GM12874 (cell line): ENCODE measurements at regions not wholly inside any gene's neighbourhood (a gene's known extent, or its start where the extent isn't known, plus 50 kb on each side); places are given as distances from the start of the nearest gene placed in this dataset.

ENCODE experiments used
- TF ChIP-seq, protein P1 (sequence below): IDR thresholded peaks from 2 replicates; pipeline ENCODE4 v1.5.1; 2011; ENCODE audit warnings: low read depth, mild to moderate bottlenecking, control low read depth, low read length, moderate library complexity; ENCODE audit not compliant: insufficient read depth

DNA sequence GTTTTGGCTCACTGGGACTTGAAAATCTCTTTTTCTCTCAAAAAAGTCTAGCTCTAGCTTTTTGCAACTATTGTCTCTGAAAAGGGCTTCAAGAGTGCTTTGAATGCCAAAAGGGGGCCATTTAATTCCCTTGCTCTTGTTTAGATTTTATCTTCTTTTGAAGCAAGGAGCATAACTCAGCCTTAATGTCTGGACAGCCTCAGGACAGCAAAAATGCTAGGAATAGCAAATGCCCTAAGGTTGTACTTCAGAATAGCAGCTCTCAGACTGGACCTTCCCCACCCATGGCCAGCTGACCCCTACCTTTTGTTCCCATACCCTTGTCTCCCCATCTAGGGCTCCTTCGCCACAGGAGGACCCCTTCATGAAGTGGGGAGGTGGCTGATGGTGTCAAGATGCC is 121.4 kb downstream of the KCNK1 start:
- TF ChIP-seq, protein P1, sequence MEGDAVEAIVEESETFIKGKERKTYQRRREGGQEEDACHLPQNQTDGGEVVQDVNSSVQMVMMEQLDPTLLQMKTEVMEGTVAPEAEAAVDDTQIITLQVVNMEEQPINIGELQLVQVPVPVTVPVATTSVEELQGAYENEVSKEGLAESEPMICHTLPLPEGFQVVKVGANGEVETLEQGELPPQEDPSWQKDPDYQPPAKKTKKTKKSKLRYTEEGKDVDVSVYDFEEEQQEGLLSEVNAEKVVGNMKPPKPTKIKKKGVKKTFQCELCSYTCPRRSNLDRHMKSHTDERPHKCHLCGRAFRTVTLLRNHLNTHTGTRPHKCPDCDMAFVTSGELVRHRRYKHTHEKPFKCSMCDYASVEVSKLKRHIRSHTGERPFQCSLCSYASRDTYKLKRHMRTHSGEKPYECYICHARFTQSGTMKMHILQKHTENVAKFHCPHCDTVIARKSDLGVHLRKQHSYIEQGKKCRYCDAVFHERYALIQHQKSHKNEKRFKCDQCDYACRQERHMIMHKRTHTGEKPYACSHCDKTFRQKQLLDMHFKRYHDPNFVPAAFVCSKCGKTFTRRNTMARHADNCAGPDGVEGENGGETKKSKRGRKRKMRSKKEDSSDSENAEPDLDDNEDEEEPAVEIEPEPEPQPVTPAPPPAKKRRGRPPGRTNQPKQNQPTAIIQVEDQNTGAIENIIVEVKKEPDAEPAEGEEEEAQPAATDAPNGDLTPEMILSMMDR = no peak

DNA sequence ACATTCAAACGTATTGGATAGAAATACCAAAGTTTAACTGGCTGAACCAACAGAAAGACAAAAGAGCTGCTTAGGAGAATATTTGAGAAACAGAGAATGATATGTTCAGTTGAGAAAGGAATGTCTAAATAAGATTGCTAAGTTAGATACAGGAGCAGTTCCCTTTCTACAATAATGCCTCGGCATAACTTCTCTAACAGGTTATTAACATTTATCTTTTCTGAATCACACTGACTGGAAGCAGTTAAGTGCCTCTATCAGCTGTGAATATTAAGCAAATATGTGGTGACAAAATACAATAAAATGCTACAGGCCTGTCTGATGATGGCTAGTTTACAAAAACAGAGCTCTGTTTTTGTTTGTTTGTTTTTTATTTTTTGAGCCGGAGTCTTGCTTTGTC is 121.9 kb downstream of the KCNK1 start:
- TF ChIP-seq, protein P1 = no peak

DNA sequence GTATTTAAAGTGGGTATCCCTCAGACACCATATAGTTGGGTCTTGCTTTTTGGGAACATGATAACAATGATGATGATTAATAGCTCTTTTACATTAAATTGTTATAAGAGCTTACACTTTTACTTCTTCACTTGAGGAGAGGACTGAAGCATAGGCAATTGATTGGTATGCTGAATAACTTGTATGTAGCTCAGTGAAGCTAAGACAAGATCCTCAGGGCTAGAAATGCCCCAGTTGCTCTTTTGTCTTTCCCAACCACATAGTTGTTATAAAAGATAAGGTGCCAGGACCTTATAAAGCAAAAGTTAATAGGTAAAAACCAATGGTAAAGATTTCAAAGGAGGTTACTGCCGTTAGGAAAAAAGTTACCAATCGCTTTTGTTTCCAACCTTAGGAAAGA is 123.4 kb downstream of the KCNK1 start:
- TF ChIP-seq, protein P1 = no peak

DNA sequence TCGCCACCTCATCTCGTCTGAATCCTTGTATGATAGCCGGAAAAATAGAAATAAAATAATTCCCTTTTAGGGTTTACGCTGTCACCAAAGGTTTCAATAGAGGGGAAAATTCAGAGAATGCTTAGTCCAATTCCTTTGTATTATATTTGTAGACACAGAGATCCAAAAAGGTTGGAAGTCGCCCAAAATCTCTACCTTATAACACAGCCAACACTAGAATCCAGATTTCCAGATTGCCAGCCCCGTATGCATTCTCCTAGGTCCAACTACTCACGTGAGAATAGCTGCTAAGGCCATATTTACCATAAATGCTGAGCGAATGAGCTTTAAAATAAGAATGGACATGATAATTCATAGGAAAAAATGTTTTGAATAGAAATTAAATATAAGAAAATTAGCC is 124.5 kb downstream of the KCNK1 start:
- TF ChIP-seq, protein P1 = no peak

DNA sequence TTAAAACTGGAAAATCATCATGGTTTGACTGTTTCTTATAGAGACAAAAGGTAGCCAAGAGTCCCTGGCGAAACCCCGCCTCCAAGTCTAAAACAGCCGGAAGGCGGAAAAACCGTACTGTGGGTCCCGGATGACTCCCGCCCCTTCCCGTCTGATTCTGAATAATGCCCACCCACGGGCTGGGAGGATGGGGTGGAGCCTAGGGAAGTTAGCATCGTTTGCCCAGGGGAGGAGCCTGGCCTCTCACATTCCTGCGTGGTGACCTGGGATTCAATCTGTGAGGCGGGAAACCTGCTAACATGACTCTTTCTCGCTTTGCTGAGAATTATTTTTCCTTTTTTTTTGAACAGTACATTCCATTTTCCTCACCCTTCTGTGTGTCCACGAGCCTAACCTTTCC is 124.9 kb downstream of the KCNK1 start:
- TF ChIP-seq, protein P1 = no peak

DNA sequence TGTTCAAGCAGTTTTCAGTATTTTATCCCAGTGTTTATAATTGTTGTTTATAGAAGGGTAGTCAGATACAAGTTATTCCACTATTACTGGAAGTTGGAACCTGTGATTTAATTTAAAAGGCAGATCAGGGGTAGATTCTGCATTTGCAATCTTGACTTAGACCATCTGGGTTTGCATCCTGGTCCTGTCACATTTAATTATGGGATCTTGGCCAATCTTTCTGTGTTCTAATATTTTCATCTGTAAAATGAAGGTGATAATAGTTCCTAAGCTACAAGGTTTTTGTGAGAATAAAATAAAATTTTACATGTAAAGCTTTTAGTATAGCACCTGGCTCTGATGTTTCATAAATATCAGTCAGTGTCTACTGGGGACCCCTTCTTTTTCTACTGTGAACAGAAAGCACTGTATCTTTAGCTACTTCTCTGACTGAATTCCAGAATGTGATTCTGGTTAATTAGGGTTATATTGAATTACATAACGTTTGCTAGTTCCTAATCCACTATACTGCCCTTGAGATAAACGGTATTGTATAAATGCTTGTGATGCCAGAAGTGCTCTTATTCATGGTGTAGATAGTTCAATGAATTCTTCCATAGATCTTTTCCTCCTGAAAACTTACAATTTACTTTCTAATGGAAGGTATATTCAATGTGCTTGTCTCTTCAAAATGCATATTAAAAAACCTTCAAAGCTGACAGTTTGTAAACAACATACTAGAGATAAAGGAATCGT is 131.0 kb downstream of the KCNK1 start:
- TF ChIP-seq, protein P1 = no peak

DNA sequence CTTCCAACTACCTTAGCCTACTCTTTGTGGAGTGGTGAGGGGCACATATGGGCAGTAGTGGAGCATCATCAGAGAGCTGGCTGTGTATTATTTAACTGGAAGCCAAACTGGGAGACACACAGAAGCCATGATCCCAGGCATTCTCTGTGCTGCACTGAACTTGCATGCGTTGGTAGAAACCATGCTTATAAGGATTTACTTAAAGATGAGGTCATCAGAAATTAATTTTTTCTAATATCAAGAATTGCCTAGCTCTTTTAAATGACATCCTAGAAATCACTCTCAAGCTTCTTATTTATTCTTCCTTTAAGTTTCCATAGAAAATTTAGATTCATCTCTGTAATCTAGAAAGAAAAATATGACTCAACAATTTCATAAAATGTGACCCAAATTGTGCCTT is 136.2 kb downstream of the KCNK1 start:
- TF ChIP-seq, protein P1 = no peak
